Testis (tissue), 2 donors: ENCODE measurements at regions not wholly inside any gene's neighbourhood (a gene's known extent, or its start where the extent isn't known, plus 50 kb on each side); places are given as distances from the start of the nearest gene placed in this dataset.

Source experiments
- DNase-seq: peaks from one replicate; pipeline ENCODE4 v3.0.0-alpha.2; 2019
- H3K27ac ChIP-seq, 2 donors: fragments of 200-600 bp; sonication (generic); one replicate each; pipeline ENCODE4 v1.5.1; 2019
- H3K27me3 ChIP-seq: fragments of 200-600 bp; sonication (generic); one replicate; pipeline ENCODE4 v1.5.1; 2019
- H3K36me3 ChIP-seq: fragments of 200-600 bp; sonication (generic); one replicate; pipeline ENCODE4 v1.5.1; 2017; ENCODE audit warnings: low read depth; ENCODE audit errors: missing control alignments
- H3K4me1 ChIP-seq: fragments of 200-600 bp; sonication (generic); one replicate; pipeline ENCODE4 v1.5.1; 2019
- H3K4me3 ChIP-seq, 2 donors: fragments of 200-600 bp; sonication (generic); one replicate each; pipeline ENCODE4 v1.5.1; 2017 to 2019
- H3K9me3 ChIP-seq: fragments of 200-600 bp; sonication (generic); one replicate; pipeline ENCODE4 v1.5.1; 2017
- POLR2A ChIP-seq: fragments of 450-650 bp; IDR thresholded peaks from one replicate; pipeline ENCODE4 v1.6.1; 2017; ENCODE audit warnings: antibody characterized with exemption, mild to moderate bottlenecking, moderate library complexity
- WGBS, 2 donors: methylation state at CpG; one replicate each; pipeline ENCODE4 v1.1.5; 2018; 5-methylcytosine and 5-hydroxymethylcytosine counted together
- intact Hi-C: fragments of 100-400 bp; cut with DNase I; formaldehyde crosslinking; loops from one replicate; pipeline ENCODE4 v1.15.1; 2023; ENCODE audit warnings: low total_unique reads
- TF ChIP-seq, protein P1 (sequence below), 3 experiments: fragments of 450-650 bp in 2 of 3; fragments of 200-600 bp in 1 of 3; sonication (generic) in 1 of 3; IDR thresholded peaks; one replicate each; pipeline ENCODE4 v1.5.1; 2016 to 2019; ENCODE audit warnings: antibody characterized with exemption in 3 of 3, mild to moderate bottlenecking in 2 of 3, moderate library complexity in 1 of 3

DNA sequence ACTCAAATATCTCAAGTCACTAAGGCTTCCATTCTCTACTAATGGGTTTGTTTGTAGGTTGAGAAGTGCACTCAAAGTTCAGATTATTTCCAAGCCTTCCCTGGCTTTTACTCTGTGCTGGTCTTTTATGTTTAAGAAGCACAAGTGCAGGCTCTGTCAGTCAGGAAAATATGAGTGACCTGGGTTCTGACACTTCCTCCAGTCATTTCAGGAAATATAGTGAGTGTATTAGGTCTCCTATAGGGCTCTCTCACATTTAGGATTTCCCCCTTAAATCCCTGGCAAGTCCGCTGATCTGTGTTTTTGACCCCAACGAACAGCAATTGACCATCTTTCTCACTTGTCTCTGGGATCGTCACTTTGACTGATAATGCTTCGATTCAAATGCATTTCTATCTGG, 210.2 kb downstream of the ARPP21 start:
- no peak for TF ChIP-seq POLR2A
- TF ChIP-seq, protein P1, sequence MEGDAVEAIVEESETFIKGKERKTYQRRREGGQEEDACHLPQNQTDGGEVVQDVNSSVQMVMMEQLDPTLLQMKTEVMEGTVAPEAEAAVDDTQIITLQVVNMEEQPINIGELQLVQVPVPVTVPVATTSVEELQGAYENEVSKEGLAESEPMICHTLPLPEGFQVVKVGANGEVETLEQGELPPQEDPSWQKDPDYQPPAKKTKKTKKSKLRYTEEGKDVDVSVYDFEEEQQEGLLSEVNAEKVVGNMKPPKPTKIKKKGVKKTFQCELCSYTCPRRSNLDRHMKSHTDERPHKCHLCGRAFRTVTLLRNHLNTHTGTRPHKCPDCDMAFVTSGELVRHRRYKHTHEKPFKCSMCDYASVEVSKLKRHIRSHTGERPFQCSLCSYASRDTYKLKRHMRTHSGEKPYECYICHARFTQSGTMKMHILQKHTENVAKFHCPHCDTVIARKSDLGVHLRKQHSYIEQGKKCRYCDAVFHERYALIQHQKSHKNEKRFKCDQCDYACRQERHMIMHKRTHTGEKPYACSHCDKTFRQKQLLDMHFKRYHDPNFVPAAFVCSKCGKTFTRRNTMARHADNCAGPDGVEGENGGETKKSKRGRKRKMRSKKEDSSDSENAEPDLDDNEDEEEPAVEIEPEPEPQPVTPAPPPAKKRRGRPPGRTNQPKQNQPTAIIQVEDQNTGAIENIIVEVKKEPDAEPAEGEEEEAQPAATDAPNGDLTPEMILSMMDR (IDR thresholded peaks at IDR 0.05): no peak
- DNase-seq: no peak
- no peaks in the 10 kb centered on the region for H3K36me3 ChIP-seq
- no peaks in the 10 kb centered on the region for H3K4me1 ChIP-seq
- H3K9me3 ChIP-seq: no peaks in the 10 kb centered on the region
- H3K27me3 ChIP-seq: no peaks in the 10 kb centered on the region
- H3K4me3 ChIP-seq: no peak overlapping the region
- WGBS, 2 donors: 66 to 79% methylated on average over 4 of the region's 4 CpGs
- no peak overlapping the region for H3K27ac ChIP-seq
- intact Hi-C loops: no loop called here

DNA sequence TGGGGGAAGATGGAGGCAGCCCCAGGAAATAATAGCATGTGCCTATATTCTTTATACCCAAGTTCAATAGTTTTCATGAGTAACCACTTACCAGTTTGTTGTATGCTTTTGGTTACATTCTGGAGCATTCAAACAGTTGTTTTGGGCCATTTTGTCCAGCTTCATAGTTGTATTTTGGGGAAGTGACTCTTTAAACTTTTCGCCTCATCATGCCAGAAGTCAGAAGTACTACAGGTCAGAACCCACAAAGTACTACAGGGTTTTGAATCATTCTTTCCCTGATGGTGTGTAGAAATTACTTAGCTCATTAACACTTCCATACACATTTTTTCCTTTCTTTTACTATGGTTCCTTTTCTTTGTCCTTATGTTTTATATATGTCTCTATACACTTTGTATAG, 210.6 kb downstream of the ARPP21 start:
- Histone ChIP-seq H3K36me3 (no peaks in the 10 kb centered on the region), H3K9me3 (no peaks in the 10 kb centered on the region), H3K4me1 (no peaks in the 10 kb centered on the region), H3K27ac (no peak overlapping the region), H3K4me3 (no peak overlapping the region), H3K27me3 (no peaks in the 10 kb centered on the region)
- intact Hi-C loops: no loop called here
- 88 to 94% methylated on average over 1 of the region's 1 CpG for WGBS, 2 donors
- no peak for TF ChIP-seq POLR2A
- TF ChIP-seq, protein P1 (IDR thresholded peaks at IDR 0.05): no peak
- DNase-seq: no peak

DNA sequence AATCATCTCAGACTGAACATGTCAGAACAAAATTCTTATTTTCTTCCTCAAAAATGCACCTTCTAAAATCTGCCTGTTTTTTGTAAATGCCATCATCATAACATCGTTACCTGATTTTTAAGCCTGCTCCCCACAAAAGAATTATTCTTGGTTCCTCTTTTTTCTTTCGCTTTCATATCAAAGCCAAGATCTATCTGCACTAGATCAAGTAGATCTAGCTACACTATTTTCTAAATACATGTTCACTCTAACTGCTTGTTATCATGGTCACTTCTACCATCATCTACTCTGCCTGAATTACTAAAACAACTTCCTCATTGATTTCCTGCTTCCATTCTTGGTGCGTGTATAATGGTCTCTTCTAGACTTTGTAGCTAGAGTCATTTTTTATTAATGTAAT, 217.7 kb downstream of the ARPP21 start:
- no peak for TF ChIP-seq POLR2A
- TF ChIP-seq, protein P1 (IDR thresholded peaks at IDR 0.05): no peak
- WGBS, 2 donors: 86 to 88% methylated on average over 3 of the region's 3 CpGs

DNA sequence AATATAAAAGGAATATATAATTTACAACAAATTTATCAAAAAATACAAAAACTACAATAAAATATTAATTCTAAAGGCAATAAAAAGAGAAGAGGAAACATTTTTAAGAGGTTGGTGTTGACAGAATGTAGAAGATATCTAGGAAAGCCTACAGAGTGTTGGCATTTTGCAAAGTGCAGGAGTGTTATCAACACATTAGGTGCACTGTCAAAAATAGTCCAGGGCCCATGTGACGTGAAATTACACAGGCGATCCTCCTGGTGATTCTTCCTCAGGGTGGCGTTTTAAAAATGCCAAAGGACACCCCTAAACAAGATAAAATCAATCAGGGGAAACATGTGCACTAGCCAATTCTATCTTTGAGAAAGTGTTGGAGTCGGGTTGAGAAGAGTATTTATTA, 222.7 kb downstream of the ARPP21 start:
- Histone ChIP-seq H3K4me1 (no peaks in the 10 kb centered on the region), H3K9me3 (no peaks in the 10 kb centered on the region), H3K4me3 (no peak overlapping the region), H3K27ac (no peak overlapping the region), H3K27me3 (no peaks in the 10 kb centered on the region), H3K36me3 (no peaks in the 10 kb centered on the region)
- WGBS, 2 donors: 84 to 90% methylated on average over 4 of the region's 4 CpGs
- TF ChIP-seq POLR2A: no peak
- TF ChIP-seq, protein P1 (IDR thresholded peaks at IDR 0.05): no peak
- DNase-seq: no peak
- intact Hi-C loops: no loop called here

More for the DNA sequence above, 217.7 kb downstream of the ARPP21 start:
- intact Hi-C loops: no loop called here
- Histone ChIP-seq H3K4me1 (no peaks in the 10 kb centered on the region), H3K4me3 (no peak overlapping the region), H3K36me3 (no peaks in the 10 kb centered on the region), H3K27me3 (no peaks in the 10 kb centered on the region), H3K9me3 (no peaks in the 10 kb centered on the region), H3K27ac (no peak overlapping the region)
- DNase-seq: no peak

DNA sequence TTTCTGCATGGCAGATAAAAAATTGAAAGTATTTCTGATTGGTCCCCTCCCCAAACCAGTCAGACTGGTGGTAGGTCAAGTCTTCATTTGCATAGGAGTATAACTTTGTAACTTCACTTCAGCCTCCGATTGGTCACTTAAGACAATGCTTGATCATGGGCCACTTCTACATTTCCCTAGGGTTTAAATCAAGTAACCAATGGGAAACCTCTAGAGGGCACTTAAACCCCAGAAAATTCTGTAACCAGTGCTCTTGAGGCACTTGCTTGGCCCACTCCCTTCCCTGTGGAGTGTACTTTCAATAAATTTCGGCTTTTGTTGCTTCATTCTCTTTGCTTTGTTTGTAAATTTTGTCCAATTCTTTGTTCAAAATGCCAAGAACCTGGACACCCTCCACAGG, 225.5 kb downstream of the ARPP21 start:
- H3K27me3 ChIP-seq: no peaks in the 10 kb centered on the region
- no peaks in the 10 kb centered on the region for H3K36me3 ChIP-seq
- no peak overlapping the region for H3K27ac ChIP-seq
- no peak for DNase-seq
- intact Hi-C loops: no loop called here
- TF ChIP-seq, protein P1 (IDR thresholded peaks at IDR 0.05): no peak
- no peak for TF ChIP-seq POLR2A
- no peaks in the 10 kb centered on the region for H3K9me3 ChIP-seq
- H3K4me1 ChIP-seq: no peaks in the 10 kb centered on the region
- H3K4me3 ChIP-seq: no peak overlapping the region
- WGBS, 2 donors: 71 to 80% methylated on average over 2 of the region's 2 CpGs
